GM20431 (cell line): ENCODE measurements at regions not wholly inside any gene's neighbourhood (a gene's known extent, or its start where the extent isn't known, plus 50 kb on each side); places are given as distances from the start of the nearest gene placed in this dataset.
"Not testable (repeated sequence)": the region's sequence is repeated elsewhere in the genome, so short reads cannot be mapped to it uniquely, and the experiment has no call there.

Source experiments
- in situ Hi-C: fragments of 300-500 bp; cut with MseI, MboI; formaldehyde crosslinking; loops from one replicate; pipeline ENCODE4 v1.15.0; 2020; ENCODE audit warnings: low sequenced_read_pairs; ENCODE audit not compliant: unreplicated experiment

GRCh38 chr1:196094821-196095220, 513.4 kb downstream of the KCNT2 start:
- in situ Hi-C loops = no loop called here

- in situ Hi-C loops = no loop called here
These were observed 516.7 kb downstream of the KCNT2 start for GRCh38 chr1:196091397-196092135.

- in situ Hi-C loops = no loop called here
These were observed 518.0 kb downstream of the KCNT2 start for GRCh38 chr1:196090226-196090625.

- in situ Hi-C loops = no loop called here
These were observed 519.7 kb downstream of the KCNT2 start for GRCh38 chr1:196088541-196088940.

GRCh38 chr1:196078691-196079090, 529.5 kb downstream of the KCNT2 start:
- in situ Hi-C loops = no loop called here

GRCh38 chr1:196075621-196076020, 532.6 kb downstream of the KCNT2 start:
- in situ Hi-C loops = no loop called here

GRCh38 chr1:196074182-196074581, 534.1 kb downstream of the KCNT2 start:
- in situ Hi-C loops = no loop called here

GRCh38 chr1:196071447-196071846, 536.8 kb downstream of the KCNT2 start:
- in situ Hi-C loops = no loop called here

GRCh38 chr1:196070940-196071339, 537.3 kb downstream of the KCNT2 start:
- in situ Hi-C loops = no loop called here

- in situ Hi-C loops = no loop called here
These were observed 544.3 kb downstream of the KCNT2 start for GRCh38 chr1:196063952-196064351.

- in situ Hi-C loops = no loop called here
These were observed 544.9 kb downstream of the KCNT2 start for GRCh38 chr1:196063294-196063693.

- in situ Hi-C loops = no loop called here
These were observed 547.7 kb downstream of the KCNT2 start for GRCh38 chr1:196060539-196060938.

GRCh38 chr1:196059210-196059609, 549.0 kb downstream of the KCNT2 start:
- in situ Hi-C loops = no loop called here

- in situ Hi-C loops = no loop called here
These were observed 551.3 kb downstream of the KCNT2 start for GRCh38 chr1:196056966-196057365.

- in situ Hi-C loops = no loop called here
These were observed 558.8 kb downstream of the KCNT2 start for GRCh38 chr1:196049407-196049806.

- in situ Hi-C loops = no loop called here
These were observed 565.0 kb downstream of the KCNT2 start for GRCh38 chr1:196043268-196043667.

GRCh38 chr1:196034080-196034706, 574.0 kb downstream of the KCNT2 start:
- in situ Hi-C loops = no loop called here

- in situ Hi-C loops = not testable (repeated sequence)
These were observed 576.9 kb downstream of the KCNT2 start for GRCh38 chr1:196031387-196031786.

- in situ Hi-C loops = no loop called here
These were observed 577.8 kb downstream of the KCNT2 start for GRCh38 chr1:196030455-196030854.

- in situ Hi-C loops = no loop called here
These were observed 578.8 kb downstream of the KCNT2 start for GRCh38 chr1:196029410-196029809.

- in situ Hi-C loops = no loop called here
These were observed 581.1 kb downstream of the KCNT2 start for GRCh38 chr1:196027127-196027526.

- in situ Hi-C loops = not testable (repeated sequence)
These were observed 587.1 kb downstream of the KCNT2 start for GRCh38 chr1:196021174-196021573.
